ENCODE measurements at regions not wholly inside any gene's neighbourhood (a gene's known extent, or its start where the extent isn't known, plus 50 kb on each side); places are given as distances from the start of the nearest gene placed in this dataset.

DNA sequence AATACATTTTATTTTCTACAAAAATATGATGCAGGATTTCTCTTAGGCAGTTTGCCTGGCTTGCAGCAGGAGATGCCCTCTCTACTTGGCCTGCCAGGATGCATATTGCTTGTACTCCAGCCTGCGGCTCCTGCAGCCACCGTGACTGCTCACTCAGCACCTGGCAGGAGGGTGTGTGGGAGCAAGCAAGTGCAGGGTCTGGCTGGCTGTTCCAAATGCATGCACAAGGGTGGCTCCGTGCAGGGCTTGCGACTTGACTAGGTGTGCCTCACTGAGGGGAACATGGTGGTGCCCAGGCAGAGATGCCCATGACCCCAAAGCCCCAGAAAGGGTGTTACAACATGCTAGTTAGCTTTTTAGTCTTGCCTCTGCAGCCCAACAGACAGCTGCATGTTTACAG is 1240.2 kb upstream of the ALCAM start:
- CTCF ChIA-PET, result no interaction called here
- Histone ChIP-seq H3K9ac (ENCODE audit: control insufficient read depth, insufficient read depth, low read length) (no peak overlapping the region), H3K4me3 (no peak overlapping the region), H3K4me2 (ENCODE audit: control insufficient read depth, insufficient read depth) (no peak overlapping the region), H3K36me3 (ENCODE audit: control insufficient read depth in 2 of 2, insufficient read depth in 2 of 2, low read length in 1 of 2) (no peaks in the 10 kb centered on the region), H3K4me1 (ENCODE audit: control insufficient read depth, insufficient read depth, low read length) (no peaks in the 10 kb centered on the region), H3K27me3 (replicated peaks in 1 of 2; ENCODE audit: control insufficient read depth in 2 of 2, insufficient read depth in 2 of 2, low read length in 1 of 2) (no peaks in the 10 kb centered on the region), H2AFZ (ENCODE audit: control insufficient read depth, low read depth, low read length) (no peak overlapping the region), H3K9me3 (replicated peaks; ENCODE audit: control insufficient read depth, insufficient read depth, low read length) (no peaks in the 10 kb centered on the region), H3K79me2 (ENCODE audit: control insufficient read depth, insufficient read depth, low read length) (no peaks in the 10 kb centered on the region), H3K27ac (ENCODE audit: control insufficient read depth, insufficient read depth) (no peak overlapping the region), H4K20me1 (ENCODE audit: control insufficient read depth, insufficient read depth) (no peaks in the 10 kb centered on the region)
- 17% methylated on average over 4 of the region's 4 CpGs for WGBS (ENCODE audit: insufficient coverage, insufficient replicate concordance, low lambda C conversion rate, missing lambda C conversion rate)
- intact Hi-C loops (cut with micrococcal nuclease; ENCODE audit: unreplicated experiment) (no loop called here), in situ Hi-C loops (cut with MboI) (no loop called here)
- FAIRE-seq (no peak), DNase-seq (ENCODE audit: low read depth, low spot score) (no peak), ATAC-seq (no peak)
- BruUV-seq (replicated peaks), result no TSS peak
- POLR2A ChIA-PET, result no interaction called here
- SMC1A ChIA-PET (ENCODE audit: uncharacterized antibody, unreplicated experiment), result no interaction called here
- no peak for TF ChIP-seq ZSCAN29 (IDR thresholded peaks at IDR 0.05)
- TF ChIP-seq, protein P1, sequence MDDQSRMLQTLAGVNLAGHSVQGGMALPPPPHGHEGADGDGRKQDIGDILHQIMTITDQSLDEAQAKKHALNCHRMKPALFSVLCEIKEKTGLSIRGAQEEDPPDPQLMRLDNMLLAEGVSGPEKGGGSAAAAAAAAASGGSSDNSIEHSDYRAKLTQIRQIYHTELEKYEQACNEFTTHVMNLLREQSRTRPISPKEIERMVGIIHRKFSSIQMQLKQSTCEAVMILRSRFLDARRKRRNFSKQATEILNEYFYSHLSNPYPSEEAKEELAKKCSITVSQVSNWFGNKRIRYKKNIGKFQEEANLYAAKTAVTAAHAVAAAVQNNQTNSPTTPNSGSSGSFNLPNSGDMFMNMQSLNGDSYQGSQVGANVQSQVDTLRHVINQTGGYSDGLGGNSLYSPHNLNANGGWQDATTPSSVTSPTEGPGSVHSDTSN (IDR thresholded peaks at IDR 0.05; ENCODE audit: insufficient replicate concordance, low read depth, low read length), result no peak
- TF ChIP-seq SP1 (IDR thresholded peaks at IDR 0.05; ENCODE audit: low read depth, low read length), result no peak
- no peak for TF ChIP-seq SREBF2 (IDR thresholded peaks at IDR 0.05; ENCODE audit: low read length)
- TF ChIP-seq, protein P2, sequence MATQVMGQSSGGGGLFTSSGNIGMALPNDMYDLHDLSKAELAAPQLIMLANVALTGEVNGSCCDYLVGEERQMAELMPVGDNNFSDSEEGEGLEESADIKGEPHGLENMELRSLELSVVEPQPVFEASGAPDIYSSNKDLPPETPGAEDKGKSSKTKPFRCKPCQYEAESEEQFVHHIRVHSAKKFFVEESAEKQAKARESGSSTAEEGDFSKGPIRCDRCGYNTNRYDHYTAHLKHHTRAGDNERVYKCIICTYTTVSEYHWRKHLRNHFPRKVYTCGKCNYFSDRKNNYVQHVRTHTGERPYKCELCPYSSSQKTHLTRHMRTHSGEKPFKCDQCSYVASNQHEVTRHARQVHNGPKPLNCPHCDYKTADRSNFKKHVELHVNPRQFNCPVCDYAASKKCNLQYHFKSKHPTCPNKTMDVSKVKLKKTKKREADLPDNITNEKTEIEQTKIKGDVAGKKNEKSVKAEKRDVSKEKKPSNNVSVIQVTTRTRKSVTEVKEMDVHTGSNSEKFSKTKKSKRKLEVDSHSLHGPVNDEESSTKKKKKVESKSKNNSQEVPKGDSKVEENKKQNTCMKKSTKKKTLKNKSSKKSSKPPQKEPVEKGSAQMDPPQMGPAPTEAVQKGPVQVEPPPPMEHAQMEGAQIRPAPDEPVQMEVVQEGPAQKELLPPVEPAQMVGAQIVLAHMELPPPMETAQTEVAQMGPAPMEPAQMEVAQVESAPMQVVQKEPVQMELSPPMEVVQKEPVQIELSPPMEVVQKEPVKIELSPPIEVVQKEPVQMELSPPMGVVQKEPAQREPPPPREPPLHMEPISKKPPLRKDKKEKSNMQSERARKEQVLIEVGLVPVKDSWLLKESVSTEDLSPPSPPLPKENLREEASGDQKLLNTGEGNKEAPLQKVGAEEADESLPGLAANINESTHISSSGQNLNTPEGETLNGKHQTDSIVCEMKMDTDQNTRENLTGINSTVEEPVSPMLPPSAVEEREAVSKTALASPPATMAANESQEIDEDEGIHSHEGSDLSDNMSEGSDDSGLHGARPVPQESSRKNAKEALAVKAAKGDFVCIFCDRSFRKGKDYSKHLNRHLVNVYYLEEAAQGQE (IDR thresholded peaks at IDR 0.05; ENCODE audit: low read depth, low read length), result no peak
- RAD21 ChIA-PET (ENCODE audit: unreplicated experiment), result no interaction called here
